Hippocampal formation (tissue), 2 donors: ENCODE measurements at regions not wholly inside any gene's neighbourhood (a gene's known extent, or its start where the extent isn't known, plus 50 kb on each side); places are given as distances from the start of the nearest gene placed in this dataset.

Source experiments
- DNase-seq, 2 donors: peaks; one replicate each; lab custom pipeline; 2025; lab: John Stamatoyannopoulos, UW

GRCh38 chr5:8907168-8907868, 638.6 kb downstream of the SEMA5A start:
- no peak for DNase-seq

GRCh38 chr5:8908055-8908683, 637.7 kb downstream of the SEMA5A start:
- no peak for DNase-seq

- DNase-seq = no peak
Observed at GRCh38 chr5:8912106-8912505, 633.8 kb downstream of the SEMA5A start.

GRCh38 chr5:8913522-8913921, 632.4 kb downstream of the SEMA5A start:
- DNase-seq = no peak

GRCh38 chr5:8919096-8919495, 626.8 kb downstream of the SEMA5A start:
- no peak for DNase-seq

- no peak for DNase-seq
Observed at GRCh38 chr5:8923526-8923925, 622.3 kb downstream of the SEMA5A start.

- no peak for DNase-seq
Observed at GRCh38 chr5:8924054-8924793, 621.7 kb downstream of the SEMA5A start.

GRCh38 chr5:8930021-8930420, 615.9 kb downstream of the SEMA5A start:
- DNase-seq = no peak

GRCh38 chr5:8934455-8934854, 611.4 kb downstream of the SEMA5A start:
- no peak for DNase-seq

GRCh38 chr5:8940934-8941333, 604.9 kb downstream of the SEMA5A start:
- DNase-seq = no peak

- no peak for DNase-seq
Observed at GRCh38 chr5:8943301-8943700, 602.6 kb downstream of the SEMA5A start.

GRCh38 chr5:8944005-8944404, 601.9 kb downstream of the SEMA5A start:
- DNase-seq = no peak

GRCh38 chr5:8945972-8946371, 599.9 kb downstream of the SEMA5A start:
- no peak for DNase-seq

- DNase-seq = no peak
Observed at GRCh38 chr5:8949908-8950307, 596.0 kb downstream of the SEMA5A start.

- no peak for DNase-seq
Observed at GRCh38 chr5:8952147-8952546, 593.7 kb downstream of the SEMA5A start.

- no peak for DNase-seq
Observed at GRCh38 chr5:8953016-8953415, 592.9 kb downstream of the SEMA5A start.

GRCh38 chr5:8953911-8954438, 591.9 kb downstream of the SEMA5A start:
- DNase-seq = no peak

GRCh38 chr5:8954801-8955200, 591.1 kb downstream of the SEMA5A start:
- no peak for DNase-seq

GRCh38 chr5:8956659-8957058, 589.2 kb downstream of the SEMA5A start:
- DNase-seq = no peak

- no peak for DNase-seq
Observed at GRCh38 chr5:8958602-8959001, 587.3 kb downstream of the SEMA5A start.

- no peak for DNase-seq
Observed at GRCh38 chr5:8961219-8961618, 584.7 kb downstream of the SEMA5A start.

- no peak for DNase-seq
Observed at GRCh38 chr5:8961956-8962355, 583.9 kb downstream of the SEMA5A start.

- DNase-seq = no peak
Observed at GRCh38 chr5:8981016-8981415, 564.9 kb downstream of the SEMA5A start.
